HG02884 (cell line): ENCODE measurements at regions not wholly inside any gene's neighbourhood (a gene's known extent, or its start where the extent isn't known, plus 50 kb on each side); places are given as distances from the start of the nearest gene placed in this dataset.

Experiments
- ATAC-seq: cut with Tn5 transposase; IDR thresholded peaks from one replicate; pipeline ENCODE4 v1.9.1; 2021; ENCODE audit warnings: mild to moderate bottlenecking, moderate library complexity; ENCODE audit not compliant: unreplicated experiment

DNA sequence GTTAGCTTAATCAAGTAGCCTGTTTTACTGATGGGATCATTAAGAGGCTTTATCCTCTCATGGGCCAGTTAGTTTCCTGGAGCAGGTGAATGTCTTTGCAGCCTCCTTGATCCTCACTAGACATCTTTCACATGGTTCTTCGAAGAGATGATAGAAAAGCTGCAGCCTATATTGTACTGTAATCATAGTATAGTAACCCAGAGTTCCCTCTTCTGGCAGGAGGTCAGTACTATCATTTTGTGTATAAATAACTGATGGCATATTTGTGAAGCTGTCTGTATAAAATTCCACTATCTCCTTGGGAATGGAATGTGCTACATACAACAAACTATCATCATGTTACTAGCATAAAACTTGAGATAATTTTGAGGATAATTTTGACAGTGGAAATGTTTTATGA lies 123.8 kb upstream of the PRPS1L1 start:
- no peak for ATAC-seq

GRCh38 chr7:18153183-18153748 lies 125.6 kb upstream of the PRPS1L1 start:
- ATAC-seq = no peak

DNA sequence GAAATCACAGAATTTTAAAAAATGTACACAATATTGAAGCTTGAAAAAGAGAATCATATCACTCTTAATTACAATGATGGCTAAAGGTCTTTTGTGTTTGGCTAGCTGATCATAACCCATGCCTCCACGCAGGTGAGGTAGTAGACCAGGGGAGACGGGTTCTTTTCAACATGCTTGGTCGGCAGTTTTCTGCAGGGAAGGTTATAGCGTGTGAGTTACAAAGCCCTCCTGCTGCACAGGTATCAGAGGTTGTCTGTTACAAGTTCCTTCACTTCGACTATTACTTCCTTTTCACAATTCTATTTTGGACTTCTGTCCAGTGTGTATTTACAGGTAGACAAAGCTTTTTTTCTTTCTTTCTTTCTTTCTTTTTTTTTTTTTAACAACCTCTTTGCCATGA lies 127.1 kb upstream of the PRPS1L1 start:
- ATAC-seq = no peak

GRCh38 chr7:18157233-18157632 lies 129.6 kb upstream of the PRPS1L1 start:
- no peak for ATAC-seq

DNA sequence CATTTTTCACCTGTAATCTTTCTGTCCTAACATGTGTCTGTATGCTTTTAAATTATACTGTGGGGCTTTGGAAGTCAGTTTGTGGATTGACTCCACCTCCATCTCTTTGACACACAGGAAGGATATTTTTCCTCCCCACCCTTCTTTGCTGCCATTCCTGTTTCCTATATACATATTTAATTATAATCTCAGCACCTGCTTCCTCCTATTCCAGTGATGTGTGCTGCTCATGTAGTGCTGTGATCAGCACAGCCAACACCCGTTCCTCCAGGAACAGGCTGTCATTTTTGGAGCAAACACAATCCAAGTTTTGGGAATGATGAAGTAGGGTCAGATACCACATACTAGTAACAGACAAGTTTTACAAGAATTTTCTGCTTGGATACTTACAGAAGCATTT lies 135.0 kb upstream of the PRPS1L1 start:
- ATAC-seq = no peak

DNA sequence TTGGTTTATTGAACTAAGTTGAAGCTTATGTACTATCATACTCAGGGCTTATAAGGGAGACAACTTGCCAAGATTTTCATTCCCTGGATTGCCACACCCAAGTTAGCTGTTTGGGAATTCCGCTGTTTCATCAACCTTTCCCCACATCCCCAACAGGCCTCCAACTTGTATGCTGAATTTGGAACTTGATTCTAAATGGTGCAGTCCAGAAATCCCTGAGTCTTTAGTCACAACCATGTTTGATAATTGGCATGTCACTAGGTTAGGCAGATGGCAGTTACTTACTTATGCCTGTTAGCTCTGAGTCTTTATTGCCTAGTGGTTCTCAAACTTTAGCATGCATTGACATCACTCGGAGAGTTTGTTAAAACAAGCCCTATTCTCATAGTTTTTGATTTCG lies 135.4 kb upstream of the PRPS1L1 start:
- no peak for ATAC-seq

GRCh38 chr7:18165166-18165565 lies 137.5 kb upstream of the PRPS1L1 start:
- no peak for ATAC-seq

DNA sequence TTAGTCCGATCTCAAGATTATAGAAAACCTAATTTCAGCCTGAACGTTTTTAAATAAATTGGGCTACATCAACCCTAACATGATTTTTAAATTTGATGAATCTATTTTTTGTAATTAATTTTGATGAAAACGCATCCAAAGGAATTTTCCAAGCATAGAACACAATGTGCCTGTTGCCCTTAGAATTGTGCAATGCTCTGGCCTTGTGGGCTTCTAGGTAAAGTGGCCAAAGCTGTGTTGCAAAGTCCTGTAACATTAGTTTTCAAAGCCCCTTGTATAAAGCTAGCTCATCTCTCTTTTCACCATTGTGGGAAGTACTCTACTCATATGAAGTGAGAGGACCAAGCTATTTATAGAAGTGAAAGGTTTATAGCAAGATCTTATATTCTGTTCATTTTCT lies 138.4 kb upstream of the PRPS1L1 start:
- ATAC-seq = no peak

GRCh38 chr7:18167815-18168214 lies 140.2 kb upstream of the PRPS1L1 start:
- ATAC-seq = no peak

DNA sequence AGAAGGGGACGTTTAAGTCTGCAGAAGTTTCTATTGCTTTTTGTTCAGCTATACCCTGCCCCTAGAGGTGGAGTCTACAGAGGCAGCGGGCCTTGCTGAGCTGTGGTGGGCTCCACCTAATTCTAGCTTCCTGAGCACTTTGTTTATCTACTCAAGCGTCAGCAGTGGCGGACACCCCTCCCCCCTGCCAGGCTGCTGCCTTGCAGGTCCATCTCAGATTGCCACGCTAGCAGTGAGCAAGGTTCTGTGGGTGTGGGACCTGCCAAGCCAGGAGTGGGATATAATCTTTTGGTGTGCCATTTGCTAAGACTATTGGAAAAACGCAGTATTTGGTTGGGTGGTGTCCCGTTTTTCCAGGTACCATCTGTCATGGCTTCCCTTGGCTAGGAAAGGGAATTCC lies 147.3 kb upstream of the PRPS1L1 start:
- ATAC-seq = no peak

DNA sequence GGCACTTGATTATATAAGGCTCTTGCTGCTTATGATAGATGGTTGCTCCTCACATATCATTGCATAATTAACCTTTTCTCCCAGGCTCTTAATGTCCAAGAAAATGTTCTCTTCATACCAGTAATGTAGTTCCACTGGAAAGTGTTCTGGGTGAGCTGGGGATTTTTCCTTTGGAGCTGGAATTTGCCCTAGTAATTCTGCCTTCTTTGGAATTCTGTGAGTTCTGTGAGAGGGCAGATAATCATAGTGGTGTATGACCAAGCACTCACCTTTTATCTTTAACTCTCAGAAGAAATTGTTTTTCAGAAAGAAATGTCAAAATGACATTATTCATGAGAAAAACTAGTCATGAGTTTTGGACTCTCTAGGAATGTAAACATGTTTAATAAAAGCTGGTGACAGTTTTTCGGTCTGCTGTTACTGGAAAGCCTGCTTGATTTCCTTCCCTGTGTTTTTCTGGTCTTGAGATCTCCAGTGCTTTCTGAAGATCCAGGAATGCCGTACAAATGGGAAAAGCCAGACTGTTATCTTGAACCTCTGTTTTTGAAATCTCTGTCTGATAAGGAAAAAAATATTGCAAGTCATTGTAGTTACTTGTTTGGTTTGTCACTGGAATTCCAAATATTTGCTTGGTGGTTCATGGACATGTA lies 148.3 kb upstream of the PRPS1L1 start:
- ATAC-seq = no peak

DNA sequence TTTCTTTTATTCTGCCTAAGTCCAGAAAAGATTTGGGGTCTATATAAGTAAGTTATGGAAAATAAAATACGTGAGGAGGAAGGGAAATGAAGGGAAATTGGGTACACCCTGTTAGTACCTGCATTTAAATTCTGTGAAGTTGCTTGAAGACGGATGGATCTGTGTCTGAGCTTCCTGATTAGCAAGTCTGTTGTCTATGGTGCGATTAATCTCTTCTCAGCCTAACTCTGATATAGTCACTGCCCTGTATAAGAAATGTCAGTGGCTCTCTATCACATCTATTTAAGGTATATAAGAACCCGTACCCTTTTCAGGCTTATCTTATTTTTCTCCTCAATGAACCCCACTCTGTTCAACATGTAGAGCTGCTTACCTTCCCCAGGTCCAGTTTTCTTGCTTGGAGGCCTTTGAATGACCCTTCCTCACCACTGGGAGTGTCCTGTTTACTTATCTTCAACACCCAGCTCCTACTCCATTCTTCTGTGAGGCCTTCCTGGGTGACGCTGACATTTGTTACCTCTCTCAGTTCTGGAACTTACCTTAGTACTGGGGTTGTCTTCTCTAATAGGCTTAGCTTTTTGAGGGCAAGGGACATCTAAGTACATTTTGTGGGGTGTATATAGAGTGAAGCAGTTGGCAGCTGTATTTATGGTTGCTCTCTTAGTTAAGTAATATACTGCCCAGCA lies 149.6 kb upstream of the PRPS1L1 start:
- no peak for ATAC-seq

GRCh38 chr7:18177815-18178660 lies 150.4 kb upstream of the PRPS1L1 start:
- peak; percentile 82 for ATAC-seq

DNA sequence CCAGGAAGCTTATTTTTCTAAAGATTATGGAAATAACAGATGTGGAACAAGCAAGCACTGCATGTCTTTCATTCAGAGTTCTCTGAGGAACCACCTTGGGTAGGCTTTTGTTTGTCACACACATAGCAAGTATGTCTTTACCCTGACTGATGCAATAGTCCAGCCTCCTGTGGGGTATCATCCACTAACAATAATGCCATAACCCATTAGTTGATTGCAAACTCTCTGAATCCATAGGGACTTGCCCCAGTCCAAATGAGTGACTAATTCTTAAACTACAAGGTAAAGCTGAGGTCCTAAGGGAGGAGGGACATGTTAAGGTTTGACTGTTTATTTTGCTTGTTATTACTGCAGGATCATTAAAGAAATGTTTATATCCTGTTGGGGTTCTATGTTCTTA lies 151.4 kb upstream of the PRPS1L1 start:
- no peak for ATAC-seq

GRCh38 chr7:18180685-18181084 lies 153.0 kb upstream of the PRPS1L1 start:
- no peak for ATAC-seq

DNA sequence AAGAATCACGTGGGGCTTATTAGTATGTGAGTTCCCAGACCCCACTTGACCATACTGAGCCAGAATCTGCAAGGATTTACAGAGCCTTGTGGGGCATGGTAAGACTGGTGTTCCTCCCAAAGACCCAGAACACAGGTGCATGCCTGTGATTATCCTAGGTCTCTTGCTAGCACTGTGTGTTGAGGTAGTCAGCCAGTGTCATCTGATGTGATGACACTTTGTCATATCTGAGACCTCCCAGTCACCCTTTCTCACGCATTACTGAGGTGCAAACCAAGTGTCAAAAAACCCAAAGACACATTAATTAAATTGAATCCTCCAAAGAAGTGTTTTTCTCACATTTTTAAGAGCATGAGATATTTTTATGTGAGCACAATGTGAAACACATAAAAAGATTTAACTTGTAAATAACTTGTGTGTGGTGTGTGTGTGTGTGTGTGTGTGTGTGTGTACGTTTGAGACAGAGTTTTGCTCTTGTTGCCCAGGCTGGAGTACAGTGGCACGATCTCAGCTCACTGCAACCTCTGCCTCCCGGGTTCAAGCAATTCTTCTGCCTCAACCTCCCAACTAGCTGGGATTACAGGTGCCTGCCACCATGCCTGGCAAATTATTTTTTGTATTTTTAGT lies 162.0 kb upstream of the PRPS1L1 start:
- no peak for ATAC-seq

DNA sequence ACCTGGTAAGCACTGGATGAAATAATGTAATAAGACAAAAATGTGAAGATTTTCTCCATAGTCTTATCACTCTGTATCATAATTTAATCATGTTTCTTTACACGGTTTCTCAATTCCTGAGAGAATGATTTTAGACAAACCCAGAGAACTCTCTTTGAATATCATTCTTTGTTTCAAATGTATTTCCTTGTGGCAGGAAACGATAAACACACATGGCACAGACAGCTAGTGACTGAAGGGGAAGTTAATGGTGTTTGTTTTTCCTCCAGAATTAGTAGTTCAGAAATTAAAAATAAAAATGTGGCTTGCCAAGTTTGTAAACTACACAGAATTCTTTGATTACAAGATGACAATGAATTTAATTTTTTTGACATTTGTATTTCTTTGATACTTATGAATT lies 163.7 kb upstream of the PRPS1L1 start:
- ATAC-seq = no peak

- ATAC-seq = no peak
Observed at GRCh38 chr7:18191862-18192625, 164.4 kb upstream of the PRPS1L1 start.

DNA sequence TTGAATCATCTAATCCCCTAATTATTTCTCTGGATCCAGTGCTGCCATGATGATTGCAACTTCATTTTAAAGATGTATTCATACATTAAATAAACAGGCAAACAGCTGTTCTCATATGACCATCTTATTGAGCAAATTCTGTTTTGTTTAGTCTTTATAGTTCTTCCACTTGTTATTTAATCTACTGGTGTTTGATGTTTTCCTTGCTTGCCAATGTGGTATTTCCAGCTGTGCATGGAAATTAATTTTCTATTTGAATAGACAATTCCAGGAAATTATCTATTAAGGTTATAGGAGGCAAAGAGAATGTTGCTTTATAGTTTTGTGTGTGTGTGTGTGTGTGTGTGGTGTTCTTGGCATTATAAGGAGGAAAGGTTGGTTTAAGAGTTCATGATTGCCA lies 167.0 kb upstream of the PRPS1L1 start:
- no peak for ATAC-seq

- no peak for ATAC-seq
Observed at GRCh38 chr7:18196638-18197037, 169.0 kb upstream of the PRPS1L1 start.
